GM06990 (cell line): ENCODE measurements at regions not wholly inside any gene's neighbourhood (a gene's known extent, or its start where the extent isn't known, plus 50 kb on each side); places are given as distances from the start of the nearest gene placed in this dataset.

Experiments
- DNase-seq: peaks from one replicate; pipeline ENCODE4 v3.0.0-alpha.2; 2011; ENCODE audit not compliant: insufficient read length; ENCODE audit errors: extremely low read depth
- H3K27me3 ChIP-seq: replicated peaks from 2 replicates; pipeline ENCODE4 v1.6.0; 2011; ENCODE audit warnings: low read length; ENCODE audit not compliant: control insufficient read depth, insufficient read depth
- H3K36me3 ChIP-seq: 2 replicates; pipeline ENCODE4 v1.5.1; 2011; ENCODE audit warnings: low read length; ENCODE audit not compliant: control insufficient read depth, insufficient read depth
- H3K4me3 ChIP-seq: replicated peaks from 2 replicates; pipeline ENCODE4 v1.5.1; 2011; ENCODE audit warnings: low read depth, mild to moderate bottlenecking, control low read depth, low read length
- CTCF ChIP-seq: IDR thresholded peaks from 2 replicates; pipeline ENCODE4 v1.5.1; 2011; ENCODE audit warnings: low read length, control low read depth, mild to moderate bottlenecking, inconsistent platforms; ENCODE audit not compliant: insufficient read depth, poor library complexity, severe bottlenecking

GRCh38 chr3:104977719-104978118 lies 389.0 kb upstream of the ALCAM start:
- no peak for DNase-seq
- TF ChIP-seq CTCF, result no peak
- no peaks in the 10 kb centered on the region for H3K27me3 ChIP-seq
- no peak overlapping the region for H3K4me3 ChIP-seq
- H3K36me3 ChIP-seq, result no peaks in the 10 kb centered on the region

- Histone ChIP-seq H3K36me3 (no peaks in the 10 kb centered on the region), H3K4me3 (no peak overlapping the region), H3K27me3 (no peaks in the 10 kb centered on the region)
- TF ChIP-seq CTCF, result no peak
- DNase-seq, result no peak
Observed at GRCh38 chr3:104982130-104982529, 384.6 kb upstream of the ALCAM start.

GRCh38 chr3:104987859-104988258 lies 378.9 kb upstream of the ALCAM start:
- no peak for DNase-seq
- peak; percentile 24 for TF ChIP-seq CTCF

GRCh38 chr3:104988496-104988895 lies 378.2 kb upstream of the ALCAM start:
- DNase-seq, result no peak
- no peak for TF ChIP-seq CTCF
- H3K36me3 ChIP-seq, result no peaks in the 10 kb centered on the region
- H3K27me3 ChIP-seq, result no peaks in the 10 kb centered on the region
- no peak overlapping the region for H3K4me3 ChIP-seq

More at GRCh38 chr3:104987859-104988258, 378.9 kb upstream of the ALCAM start:
- Histone ChIP-seq H3K36me3 (no peaks in the 10 kb centered on the region), H3K27me3 (no peaks in the 10 kb centered on the region), H3K4me3 (no peak overlapping the region)

GRCh38 chr3:104989878-104990277 lies 376.8 kb upstream of the ALCAM start:
- no peak for TF ChIP-seq CTCF
- H3K27me3 ChIP-seq, result no peaks in the 10 kb centered on the region

GRCh38 chr3:104990758-104991157 lies 376.0 kb upstream of the ALCAM start:
- H3K4me3 ChIP-seq, result no peak overlapping the region

More at GRCh38 chr3:104989878-104990277, 376.8 kb upstream of the ALCAM start:
- DNase-seq, result no peak
- Histone ChIP-seq H3K36me3 (no peaks in the 10 kb centered on the region), H3K4me3 (no peak overlapping the region)

More at GRCh38 chr3:104990758-104991157, 376.0 kb upstream of the ALCAM start:
- no peak for TF ChIP-seq CTCF
- DNase-seq, result no peak
- Histone ChIP-seq H3K27me3 (no peaks in the 10 kb centered on the region), H3K36me3 (no peaks in the 10 kb centered on the region)
